Retinal pigment epithelial cell (primary cell): ENCODE measurements at regions not wholly inside any gene's neighbourhood (a gene's known extent, or its start where the extent isn't known, plus 50 kb on each side); places are given as distances from the start of the nearest gene placed in this dataset.
A peak's percentile ranks its signal among the peaks of the same experiment; 100 is the strongest.

Source experiments
- DNase-seq: peaks from one replicate; pipeline ENCODE4 v3.0.0-alpha.2; 2010; ENCODE audit warnings: low read depth
- H3K4me3 ChIP-seq: 2 replicates; pipeline ENCODE4 v1.5.1; 2011; ENCODE audit warnings: mild to moderate bottlenecking, low read length, control low read depth, moderate library complexity
- CTCF ChIP-seq: conservative IDR thresholded peaks from 2 replicates; pipeline ENCODE4 v1.5.1; 2011; ENCODE audit warnings: low read depth, low read length, control low read depth, inconsistent platforms

- no peak overlapping the region for H3K4me3 ChIP-seq
- TF ChIP-seq CTCF = no peak
- no peak for DNase-seq
Observed at GRCh38 chr2:194700726-194701125, 956.3 kb upstream of the SLC39A10 start.

GRCh38 chr2:194700116-194700515 lies 956.9 kb upstream of the SLC39A10 start:
- H3K4me3 ChIP-seq = no peak overlapping the region
- no peak for TF ChIP-seq CTCF
- no peak for DNase-seq

- TF ChIP-seq CTCF = no peak
- H3K4me3 ChIP-seq = no peak overlapping the region
- DNase-seq = no peak
Observed at GRCh38 chr2:194698012-194698411, 959.0 kb upstream of the SLC39A10 start.

GRCh38 chr2:194697439-194697838 lies 959.6 kb upstream of the SLC39A10 start:
- no peak for DNase-seq
- H3K4me3 ChIP-seq = no peak overlapping the region
- TF ChIP-seq CTCF = no peak

- TF ChIP-seq CTCF = no peak
- H3K4me3 ChIP-seq = no peak overlapping the region
- DNase-seq = no peak
Observed at GRCh38 chr2:194696690-194697089, 960.3 kb upstream of the SLC39A10 start.

- no peak for TF ChIP-seq CTCF
- peak; percentile 9 for DNase-seq
- H3K4me3 ChIP-seq = no peak overlapping the region
Observed at GRCh38 chr2:194686569-194686968, 970.5 kb upstream of the SLC39A10 start.

GRCh38 chr2:194674043-194674442 lies 983.0 kb upstream of the SLC39A10 start:
- no peak for TF ChIP-seq CTCF
- no peak overlapping the region for H3K4me3 ChIP-seq
- no peak for DNase-seq
